Vagina (tissue), 2 donors: ENCODE measurements at regions not wholly inside any gene's neighbourhood (a gene's known extent, or its start where the extent isn't known, plus 50 kb on each side); places are given as distances from the start of the nearest gene placed in this dataset.

ENCODE experiments used
- CTCF ChIP-seq, 3 experiments: fragments of 450-650 bp in 2 of 3; fragments of 200-600 bp in 1 of 3; sonication (generic) in 1 of 3; IDR thresholded peaks; one replicate each; pipeline ENCODE4 v1.5.1; 2017 to 2019; ENCODE audit warnings: antibody characterized with exemption in 3 of 3, mild to moderate bottlenecking in 2 of 3, moderate library complexity in 2 of 3
- POLR2A ChIP-seq, 2 donors: fragments of 450-650 bp; IDR thresholded peaks; one replicate each; pipeline ENCODE4 v1.6.1; 2017; ENCODE audit warnings: antibody characterized with exemption in 2 of 2, mild to moderate bottlenecking in 2 of 2, moderate library complexity in 2 of 2
- POLR2AphosphoS5 ChIP-seq, 2 donors: sonication (generic); formaldehyde crosslinking; IDR thresholded peaks; one replicate each; pipeline ENCODE4 v1.9.0; 2017; ENCODE audit warnings: antibody characterized with exemption in 2 of 2, mild to moderate bottlenecking in 2 of 2, low read depth in 1 of 2; ENCODE audit not compliant: insufficient read depth in 1 of 2

- TF ChIP-seq CTCF (IDR thresholded peaks at IDR 0.05) (no peak), POLR2A (IDR thresholded peaks at IDR 0.05) (no peak), POLR2AphosphoS5 (IDR thresholded peaks at IDR 0.05; ENCODE audit: insufficient read depth in 1 of 2, low read depth in 1 of 2) (no peak)
Measured at GRCh38 chr6:43886067-43886461, 116.1 kb downstream of the VEGFA start.
